Keratinocyte (primary cell): ENCODE measurements at regions not wholly inside any gene's neighbourhood (a gene's known extent, or its start where the extent isn't known, plus 50 kb on each side); places are given as distances from the start of the nearest gene placed in this dataset.

Experiments
- EZH2 ChIP-seq: IDR thresholded peaks from one replicate; pipeline ENCODE4 v1.6.1; 2012; ENCODE audit warnings: inconsistent platforms, mild to moderate bottlenecking, low read length, moderate library complexity
- TF ChIP-seq, protein P1 (sequence below), 3 experiments: IDR thresholded peaks in 1 of 3; conservative IDR thresholded peaks in 1 of 3; optimal IDR thresholded peaks in 1 of 3; 2 replicates in 2 of 3; 3 replicates in 1 of 3; pipeline versions ENCODE3 to v1.5.1; 2011; ENCODE audit warnings: low read length in 3 of 3, mild to moderate bottlenecking in 3 of 3, moderate library complexity in 2 of 3, control low read depth in 1 of 3, inconsistent platforms in 1 of 3; ENCODE audit not compliant: insufficient read depth in 2 of 3; ENCODE audit errors: extremely low read depth in 1 of 3

- TF ChIP-seq EZH2, result no peak
- TF ChIP-seq, protein P1, sequence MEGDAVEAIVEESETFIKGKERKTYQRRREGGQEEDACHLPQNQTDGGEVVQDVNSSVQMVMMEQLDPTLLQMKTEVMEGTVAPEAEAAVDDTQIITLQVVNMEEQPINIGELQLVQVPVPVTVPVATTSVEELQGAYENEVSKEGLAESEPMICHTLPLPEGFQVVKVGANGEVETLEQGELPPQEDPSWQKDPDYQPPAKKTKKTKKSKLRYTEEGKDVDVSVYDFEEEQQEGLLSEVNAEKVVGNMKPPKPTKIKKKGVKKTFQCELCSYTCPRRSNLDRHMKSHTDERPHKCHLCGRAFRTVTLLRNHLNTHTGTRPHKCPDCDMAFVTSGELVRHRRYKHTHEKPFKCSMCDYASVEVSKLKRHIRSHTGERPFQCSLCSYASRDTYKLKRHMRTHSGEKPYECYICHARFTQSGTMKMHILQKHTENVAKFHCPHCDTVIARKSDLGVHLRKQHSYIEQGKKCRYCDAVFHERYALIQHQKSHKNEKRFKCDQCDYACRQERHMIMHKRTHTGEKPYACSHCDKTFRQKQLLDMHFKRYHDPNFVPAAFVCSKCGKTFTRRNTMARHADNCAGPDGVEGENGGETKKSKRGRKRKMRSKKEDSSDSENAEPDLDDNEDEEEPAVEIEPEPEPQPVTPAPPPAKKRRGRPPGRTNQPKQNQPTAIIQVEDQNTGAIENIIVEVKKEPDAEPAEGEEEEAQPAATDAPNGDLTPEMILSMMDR (optimal IDR thresholded peaks at IDR 0.05 in 1 of 3, IDR thresholded peaks at IDR 0.05 in 1 of 3, conservative IDR thresholded peaks at IDR 0.05 in 1 of 3; ENCODE audit: extremely low read depth in 1 of 3, insufficient read depth in 2 of 3, low read length in 3 of 3), result no peak
Observed at GRCh38 chr5:125286271-125286670, 539.8 kb upstream of the ZNF608 start.
